HL-60 (cell line): ENCODE measurements at regions not wholly inside any gene's neighbourhood (a gene's known extent, or its start where the extent isn't known, plus 50 kb on each side); places are given as distances from the start of the nearest gene placed in this dataset.

Experiments used
- DNase-seq, 2 experiments: peaks; one replicate each; pipeline ENCODE4 v3.0.0-alpha.2; 2010 to 2020; ENCODE audit warnings: low read depth in 1 of 2, low spot score in 1 of 2
- H3K27ac ChIP-seq: fragments of 250-450 bp; sonication (Bioruptor Pico); replicated peaks from 2 replicates; pipeline ENCODE4 v1.5.1; 2020; ENCODE audit warnings: mild to moderate bottlenecking, moderate library complexity
- H3K27me3 ChIP-seq: fragments of 250-450 bp; sonication (Bioruptor Pico); 2 replicates; pipeline ENCODE4 v1.5.1; 2021; ENCODE audit warnings: mild to moderate bottlenecking, moderate library complexity; ENCODE audit not compliant: insufficient read depth, poor library complexity, severe bottlenecking
- H3K4me3 ChIP-seq: replicated peaks from 2 replicates; pipeline ENCODE4 v1.5.1; 2011; ENCODE audit warnings: mild to moderate bottlenecking, control low read depth, low read length; ENCODE audit not compliant: insufficient read depth
- GABPA ChIP-seq: IDR thresholded peaks from 2 replicates; pipeline ENCODE4 v1.6.1; 2012; ENCODE audit warnings: low read depth
- POLR2AphosphoS5 ChIP-seq: IDR thresholded peaks from 2 replicates; pipeline ENCODE4 v1.6.1; 2012; ENCODE audit warnings: low read depth
- REST ChIP-seq: IDR thresholded peaks from 2 replicates; pipeline ENCODE4 v1.6.1; 2012; ENCODE audit warnings: low read depth; ENCODE audit not compliant: insufficient replicate concordance
- SPI1 ChIP-seq: IDR thresholded peaks from 2 replicates; pipeline ENCODE4 v1.6.1; 2012; ENCODE audit warnings: low read depth, mild to moderate bottlenecking, borderline replicate concordance
- TF ChIP-seq, protein P1 (sequence below): IDR thresholded peaks from one replicate; pipeline ENCODE4 v1.5.1; 2011; ENCODE audit warnings: low read length, control low read depth, inconsistent platforms; ENCODE audit not compliant: insufficient read depth

- Histone ChIP-seq H3K27ac (no peak overlapping the region), H3K27me3 (no peaks in the 10 kb centered on the region), H3K4me3 (no peak overlapping the region)
- TF ChIP-seq REST (no peak), GABPA (no peak), SPI1 (no peak)
- DNase-seq = no peak
These were observed 92.5 kb upstream of the MAP2 start for GRCh38 chr2:209331291-209331844.

DNA sequence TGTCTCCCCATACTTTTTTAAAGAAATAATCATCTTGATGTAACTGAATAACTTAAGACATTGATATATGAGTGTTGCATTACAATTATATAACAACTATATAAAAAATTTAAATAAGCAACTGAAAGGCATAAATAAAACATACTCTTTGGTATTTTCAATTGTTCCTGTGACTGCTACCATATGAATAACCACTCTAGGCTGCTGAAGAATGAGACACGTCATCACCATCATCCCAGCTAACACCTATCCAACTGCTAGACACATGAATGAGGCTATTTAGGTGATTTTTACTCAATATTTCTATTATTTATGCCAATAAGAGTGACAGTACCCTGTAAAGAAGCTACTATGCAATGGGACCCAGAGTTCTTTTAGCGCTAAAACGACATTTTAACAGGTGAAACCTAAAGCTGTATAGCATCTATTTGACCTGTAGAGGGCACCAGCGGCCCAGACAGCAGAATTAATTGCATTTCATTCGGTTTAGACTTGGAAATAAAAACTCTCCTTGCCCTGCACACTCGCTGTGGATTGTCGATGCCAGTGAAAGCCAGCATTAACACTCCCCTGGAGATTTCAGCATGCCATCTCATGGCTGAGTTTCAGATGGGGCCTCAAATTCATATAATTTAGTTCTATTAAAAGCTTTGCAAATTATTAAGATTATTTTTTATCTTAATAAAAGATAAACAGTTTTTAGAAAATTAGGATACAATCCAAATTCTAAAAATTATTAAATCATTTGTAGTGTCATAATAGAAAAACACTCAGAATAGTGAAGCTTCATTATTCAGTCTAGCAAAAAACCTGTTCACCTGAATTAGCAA, 89.4 kb upstream of the MAP2 start:
- TF ChIP-seq REST (no peak), SPI1 (no peak), GABPA (no peak)
- TF ChIP-seq, protein P1, sequence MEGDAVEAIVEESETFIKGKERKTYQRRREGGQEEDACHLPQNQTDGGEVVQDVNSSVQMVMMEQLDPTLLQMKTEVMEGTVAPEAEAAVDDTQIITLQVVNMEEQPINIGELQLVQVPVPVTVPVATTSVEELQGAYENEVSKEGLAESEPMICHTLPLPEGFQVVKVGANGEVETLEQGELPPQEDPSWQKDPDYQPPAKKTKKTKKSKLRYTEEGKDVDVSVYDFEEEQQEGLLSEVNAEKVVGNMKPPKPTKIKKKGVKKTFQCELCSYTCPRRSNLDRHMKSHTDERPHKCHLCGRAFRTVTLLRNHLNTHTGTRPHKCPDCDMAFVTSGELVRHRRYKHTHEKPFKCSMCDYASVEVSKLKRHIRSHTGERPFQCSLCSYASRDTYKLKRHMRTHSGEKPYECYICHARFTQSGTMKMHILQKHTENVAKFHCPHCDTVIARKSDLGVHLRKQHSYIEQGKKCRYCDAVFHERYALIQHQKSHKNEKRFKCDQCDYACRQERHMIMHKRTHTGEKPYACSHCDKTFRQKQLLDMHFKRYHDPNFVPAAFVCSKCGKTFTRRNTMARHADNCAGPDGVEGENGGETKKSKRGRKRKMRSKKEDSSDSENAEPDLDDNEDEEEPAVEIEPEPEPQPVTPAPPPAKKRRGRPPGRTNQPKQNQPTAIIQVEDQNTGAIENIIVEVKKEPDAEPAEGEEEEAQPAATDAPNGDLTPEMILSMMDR = peak; percentile 69
- peak; percentile 10 to 49 for DNase-seq
- no peak overlapping the region for H3K4me3 ChIP-seq

DNA sequence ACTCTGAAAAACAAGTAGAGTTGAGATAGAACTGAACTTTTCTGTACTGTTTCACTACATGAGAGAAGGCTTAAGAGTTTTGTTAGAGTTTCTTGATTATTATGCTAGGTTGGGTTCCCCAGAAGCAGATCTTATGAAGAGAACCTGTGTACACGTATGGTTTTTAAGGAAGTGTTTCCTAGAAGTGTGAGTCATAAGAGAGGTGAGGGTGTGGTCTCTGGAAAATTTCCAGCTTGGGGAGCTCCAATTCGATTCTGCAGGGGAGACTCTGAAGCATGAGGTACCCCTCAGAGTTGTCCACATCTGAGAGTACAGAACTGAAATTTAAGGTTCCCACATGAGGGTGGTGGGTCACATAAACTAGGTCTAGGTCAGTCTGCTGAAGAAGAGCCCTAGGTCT, 83.3 kb upstream of the MAP2 start:
- DNase-seq = no peak
- H3K4me3 ChIP-seq = no peak overlapping the region
- no peak overlapping the region for H3K27ac ChIP-seq
- no peaks in the 10 kb centered on the region for H3K27me3 ChIP-seq
- no peak for TF ChIP-seq REST
- TF ChIP-seq GABPA = no peak
- TF ChIP-seq, protein P1 = no peak
- no peak for TF ChIP-seq SPI1
- TF ChIP-seq POLR2AphosphoS5 = no peak

More for the DNA sequence above, 89.4 kb upstream of the MAP2 start:
- Histone ChIP-seq H3K27ac (no peak overlapping the region), H3K27me3 (no peaks in the 10 kb centered on the region)
